PFSK-1 (cell line): ENCODE measurements at regions not wholly inside any gene's neighbourhood (a gene's known extent, or its start where the extent isn't known, plus 50 kb on each side); places are given as distances from the start of the nearest gene placed in this dataset.

ENCODE experiments used
- POLR2AphosphoS5 ChIP-seq: IDR thresholded peaks from 2 replicates; pipeline ENCODE4 v1.6.1; 2012; ENCODE audit warnings: low read depth, mild to moderate bottlenecking, control low read depth, low read length, moderate library complexity
- SIN3A ChIP-seq: IDR thresholded peaks from 2 replicates; pipeline ENCODE4 v1.6.1; 2012; ENCODE audit warnings: mild to moderate bottlenecking, low read length, moderate library complexity, borderline replicate concordance; ENCODE audit not compliant: insufficient read depth
- TAF1 ChIP-seq: IDR thresholded peaks from 2 replicates; pipeline ENCODE4 v1.6.1; 2012; ENCODE audit warnings: low read length, control low read depth, borderline replicate concordance; ENCODE audit not compliant: insufficient read depth

DNA sequence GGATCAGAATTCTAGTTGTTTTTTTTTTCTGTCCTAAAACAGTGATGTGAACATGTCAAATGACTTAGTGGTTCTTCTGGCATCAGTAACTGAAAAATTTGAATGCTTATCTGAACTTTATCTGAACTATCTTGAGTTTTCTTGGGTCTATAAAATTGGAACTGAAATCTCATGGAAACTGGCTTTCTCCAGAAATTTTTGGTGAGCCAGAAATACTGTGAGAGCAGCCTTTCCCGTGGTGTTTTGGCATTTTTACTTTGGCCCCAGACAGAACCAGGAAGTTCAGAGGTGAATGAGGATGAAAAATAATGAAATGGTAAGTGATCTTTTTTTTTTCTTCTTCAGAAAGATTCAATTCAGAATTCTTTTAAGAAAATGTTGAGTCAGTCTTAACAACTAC, 89.5 kb upstream of the CCDC91 start:
- TF ChIP-seq POLR2AphosphoS5 (no peak), TAF1 (no peak), SIN3A (no peak)
